HG03039 (cell line): ENCODE measurements at regions not wholly inside any gene's neighbourhood (a gene's known extent, or its start where the extent isn't known, plus 50 kb on each side); places are given as distances from the start of the nearest gene placed in this dataset.
"Not testable (repeated sequence)": the region's sequence is repeated elsewhere in the genome, so short reads cannot be mapped to it uniquely, and the experiment has no call there.

ENCODE experiments used
- ATAC-seq: cut with Tn5 transposase; IDR thresholded peaks from one replicate; pipeline ENCODE4 v1.9.1; 2021; ENCODE audit warnings: mild to moderate bottlenecking, moderate library complexity; ENCODE audit not compliant: unreplicated experiment

DNA sequence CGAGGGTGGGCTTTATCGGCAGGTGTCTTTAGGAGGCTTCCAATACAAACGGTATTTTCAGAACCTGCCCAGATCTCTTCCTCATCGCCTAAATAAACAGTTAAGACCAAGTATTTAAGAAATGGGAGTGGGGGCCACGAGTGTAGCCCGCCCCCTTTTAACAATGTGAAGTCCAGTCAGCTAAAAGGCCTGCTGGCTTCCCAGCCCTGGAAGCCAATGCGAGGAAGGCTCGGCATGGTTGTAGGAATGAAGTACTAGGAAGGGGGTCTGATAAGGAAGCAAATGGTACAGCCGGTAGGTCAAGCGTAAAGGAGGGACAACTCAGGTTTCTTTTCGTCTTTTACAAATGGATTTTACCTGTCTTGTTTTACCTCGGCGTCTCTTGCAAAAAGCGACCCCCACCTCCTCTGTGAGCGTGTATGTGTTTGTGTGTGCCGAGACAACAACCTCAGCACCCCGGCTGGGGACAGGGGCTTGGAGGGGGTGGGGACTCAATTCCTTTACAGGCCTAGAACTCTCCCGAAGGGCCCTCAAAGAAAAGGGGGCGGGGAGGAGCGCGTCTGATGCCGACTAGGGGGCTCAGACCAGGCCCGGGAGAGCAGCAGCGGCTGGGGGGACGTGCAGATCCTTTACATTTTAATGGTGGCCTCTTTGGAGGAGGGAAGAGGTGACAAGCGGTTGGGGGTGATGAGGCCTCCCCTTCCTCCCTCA is 147.6 kb downstream of the GPR85 start:
- ATAC-seq, result no peak

DNA sequence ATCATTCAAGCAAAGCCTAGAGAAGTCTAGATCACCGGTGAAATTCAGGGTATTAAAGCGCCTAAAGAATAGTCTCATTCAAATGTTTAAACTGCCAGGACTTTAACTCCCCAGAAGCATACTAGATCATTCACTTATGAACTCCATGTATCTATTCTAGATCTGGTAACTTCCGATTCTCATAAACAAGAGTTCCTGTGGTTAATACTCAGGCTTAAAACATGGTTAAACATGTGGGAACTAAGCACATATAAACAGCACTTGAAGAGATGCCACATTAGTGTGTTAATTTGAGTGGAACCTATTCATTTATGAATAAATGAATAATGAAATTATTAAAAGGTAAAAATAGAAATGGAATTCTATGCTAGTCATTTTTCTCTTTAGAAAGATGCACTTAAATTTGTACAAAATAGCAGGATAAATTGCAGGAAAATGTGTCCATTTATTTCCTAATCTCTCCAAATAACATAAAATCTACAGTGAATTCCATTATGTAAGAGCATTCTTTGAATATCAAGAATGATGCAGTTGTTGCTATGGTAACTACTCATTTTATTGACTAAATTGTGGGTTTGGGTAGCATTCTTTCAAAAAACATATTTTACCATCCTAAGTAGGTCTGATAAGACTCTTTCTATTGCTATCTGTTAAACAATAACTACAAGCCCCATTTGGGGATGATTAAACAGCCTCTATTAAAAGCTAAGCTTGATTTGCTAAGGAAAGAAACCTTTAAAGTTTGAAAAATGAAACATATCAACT is 147.6 kb upstream of the TMEM168 start:
- ATAC-seq, result no peak

DNA sequence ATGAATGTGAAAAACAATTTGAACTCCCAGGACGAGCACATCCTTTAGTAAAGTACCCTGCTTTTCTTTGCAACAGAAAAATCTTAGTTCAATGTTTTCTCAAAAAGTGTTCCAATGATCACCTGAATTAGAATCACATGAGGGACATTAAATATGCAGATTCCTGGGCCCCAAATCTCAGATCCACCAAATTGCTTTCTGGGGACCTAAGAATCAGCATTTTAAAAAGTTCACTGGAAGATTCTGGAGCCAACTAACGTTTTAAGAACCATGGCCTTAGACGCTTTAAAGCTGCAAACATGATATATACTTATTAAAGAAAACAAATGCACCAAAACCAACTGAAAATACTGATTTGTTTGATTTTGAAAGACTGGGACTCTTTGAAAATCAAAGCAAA is 143.4 kb upstream of the TMEM168 start:
- ATAC-seq, result no peak

DNA sequence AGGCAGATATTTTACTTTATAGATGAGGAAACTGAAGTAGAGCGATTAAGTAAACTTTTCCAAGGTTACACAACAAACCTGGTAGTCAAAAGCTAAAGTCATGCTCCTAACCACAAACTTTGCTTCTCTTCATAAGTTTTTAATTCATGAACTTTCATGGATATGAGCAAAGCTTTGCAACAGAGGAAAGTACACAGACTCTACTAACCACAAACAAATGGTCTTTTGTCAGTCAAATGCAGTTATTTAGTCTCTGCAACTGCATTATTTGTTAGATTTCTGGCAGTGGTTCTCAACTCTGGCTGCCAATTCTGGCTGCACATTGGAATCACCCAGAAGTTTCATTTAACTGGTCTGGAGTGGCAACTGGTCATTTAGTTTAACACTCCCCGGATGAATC is 140.6 kb upstream of the TMEM168 start:
- ATAC-seq, result no peak

DNA sequence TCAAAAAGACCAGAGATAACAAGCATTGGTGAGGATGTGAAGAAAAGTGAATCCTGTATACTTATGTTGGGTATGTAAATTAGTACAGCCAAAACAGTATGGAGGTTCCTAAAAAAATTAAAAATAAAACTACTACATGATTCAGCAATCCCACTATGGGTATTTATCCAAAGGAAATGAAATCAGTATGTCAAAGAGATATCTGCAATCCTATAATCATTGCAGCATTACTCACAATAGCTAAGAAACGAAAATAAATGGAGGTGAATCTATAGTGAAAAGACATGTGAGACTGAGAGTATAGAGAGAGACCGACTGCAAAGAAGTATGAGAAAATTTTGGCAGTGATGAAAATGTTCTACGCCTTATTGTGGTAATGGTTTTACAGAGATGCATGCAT is 139.2 kb upstream of the TMEM168 start:
- no peak for ATAC-seq

DNA sequence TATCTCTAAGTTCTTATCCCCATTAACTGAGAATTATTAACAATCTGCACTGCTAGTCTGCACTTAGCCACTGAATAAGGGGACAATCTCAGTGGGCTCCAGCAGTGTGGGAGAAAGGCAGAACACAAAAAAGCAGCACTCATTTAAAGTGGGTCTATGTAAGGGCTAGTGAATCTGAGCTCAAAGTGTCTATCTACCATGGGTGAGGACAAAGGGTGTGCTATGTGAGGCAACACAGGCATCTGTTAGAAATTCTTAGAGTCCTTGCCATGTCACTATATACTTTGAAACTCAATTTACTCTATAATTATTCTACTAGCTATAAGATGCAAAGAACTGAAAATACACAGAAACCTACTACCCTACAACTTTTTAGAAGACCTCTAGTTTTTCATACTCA is 135.8 kb upstream of the TMEM168 start:
- no peak for ATAC-seq

DNA sequence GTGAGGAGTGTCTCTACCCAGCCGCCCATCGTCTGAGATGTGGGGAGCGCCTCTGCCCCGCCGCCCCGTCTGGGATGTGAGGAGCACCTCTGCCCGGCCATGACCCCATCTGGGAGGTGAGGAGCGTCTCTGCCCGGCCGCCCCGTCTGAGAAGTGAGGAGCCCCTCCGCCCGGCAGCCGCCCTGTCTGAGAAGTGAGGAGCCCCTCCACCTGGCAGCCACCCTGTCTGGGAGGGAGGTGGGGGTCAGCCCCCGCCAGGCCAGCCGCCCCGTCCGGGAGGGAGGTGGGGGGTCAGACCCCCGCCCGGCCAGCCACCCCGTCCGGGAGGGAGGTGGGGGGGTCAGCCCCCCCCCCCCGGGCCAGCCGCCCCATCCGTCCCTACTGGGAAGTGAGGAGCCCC is 132.4 kb upstream of the TMEM168 start:
- ATAC-seq, result not testable (repeated sequence)

DNA sequence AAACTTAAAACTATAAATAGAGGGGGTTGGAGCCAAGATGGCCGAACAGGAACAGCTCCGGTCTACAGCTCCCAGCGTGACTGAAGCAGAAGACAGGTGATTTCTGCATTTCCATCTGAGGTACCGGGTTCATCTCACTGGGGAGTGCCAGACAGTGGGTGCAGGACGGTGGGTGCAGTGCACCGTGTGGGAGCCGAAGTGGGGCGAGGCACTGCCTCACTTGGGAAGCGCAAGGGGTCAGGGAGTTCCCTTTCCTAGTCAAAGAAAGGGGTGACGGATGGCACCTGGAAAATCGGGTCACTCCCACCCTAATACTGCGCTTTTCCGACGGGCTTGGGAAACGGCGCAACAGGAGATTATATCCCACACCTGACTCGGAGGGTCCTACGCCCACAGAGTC is 126.2 kb upstream of the TMEM168 start:
- not testable (repeated sequence) for ATAC-seq

DNA sequence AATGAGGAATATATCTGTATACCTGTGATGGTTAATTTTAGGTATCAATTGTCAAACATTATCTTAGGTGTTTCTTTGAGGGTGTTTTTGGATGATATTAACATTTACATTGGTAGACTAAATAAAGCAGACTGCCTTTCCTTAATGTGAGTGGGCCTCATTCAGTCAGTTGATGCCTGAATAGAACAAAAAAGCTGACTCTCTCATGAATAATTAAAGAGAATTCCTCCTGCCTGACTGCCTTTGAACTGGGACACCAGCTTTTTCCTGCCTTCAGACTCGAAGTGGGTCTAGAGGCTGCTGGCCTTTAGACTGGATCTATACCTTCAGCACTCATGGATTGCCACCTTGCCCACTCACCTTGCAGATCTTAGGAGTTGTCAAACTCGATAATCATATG is 117.9 kb upstream of the TMEM168 start:
- ATAC-seq, result no peak

DNA sequence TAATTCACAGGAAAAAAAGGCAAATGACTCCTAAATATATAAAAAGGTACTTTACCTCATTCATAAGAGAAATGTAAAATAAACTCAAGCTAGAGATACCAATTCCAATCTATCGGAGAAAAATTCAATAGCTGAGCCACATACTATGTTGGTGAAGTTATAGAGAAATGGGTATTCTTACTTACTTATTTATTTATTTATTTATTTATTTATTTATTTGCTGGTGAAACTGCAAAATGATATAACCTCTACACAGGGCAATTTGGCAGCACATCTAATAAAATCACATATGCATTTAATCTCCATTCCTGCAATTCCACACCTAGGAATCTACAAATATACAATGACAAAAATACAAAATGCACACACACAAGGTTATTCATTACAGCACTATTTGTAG is 117.5 kb upstream of the TMEM168 start:
- no peak for ATAC-seq

DNA sequence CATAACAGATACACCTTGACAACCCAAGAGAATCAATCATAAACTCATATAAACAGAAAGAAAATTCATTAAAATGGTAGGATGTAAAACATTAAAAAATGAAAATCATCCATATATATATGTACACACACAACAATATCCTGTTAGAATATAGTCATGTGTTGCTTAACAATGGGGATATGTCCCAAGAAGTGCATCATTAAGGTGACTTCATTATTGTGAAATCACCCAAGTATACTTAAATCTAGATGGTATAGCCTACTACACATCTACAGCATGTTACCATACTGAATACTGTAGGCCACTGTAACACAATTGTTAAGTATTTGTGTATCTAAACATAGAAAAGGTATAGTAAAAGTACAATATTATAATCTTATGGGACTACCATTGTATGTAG is 115.8 kb upstream of the TMEM168 start:
- ATAC-seq, result no peak

DNA sequence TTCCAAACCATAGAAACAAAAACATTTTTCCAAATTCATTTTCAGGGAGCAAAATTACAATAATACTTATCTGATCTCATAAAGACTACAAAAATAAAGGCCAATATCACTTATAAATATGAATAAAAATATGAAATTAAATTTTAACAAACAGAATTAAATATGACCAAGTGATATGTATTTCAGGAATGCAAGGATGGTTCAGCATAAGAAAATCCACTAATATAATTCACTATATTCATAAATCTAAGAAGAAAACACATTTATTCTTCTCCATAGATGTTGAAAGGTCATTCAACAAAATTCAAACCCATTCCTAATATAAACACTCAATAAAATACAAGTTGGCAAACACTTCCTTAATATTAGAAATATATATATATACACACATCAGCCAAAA is 115.2 kb upstream of the TMEM168 start:
- ATAC-seq, result no peak

DNA sequence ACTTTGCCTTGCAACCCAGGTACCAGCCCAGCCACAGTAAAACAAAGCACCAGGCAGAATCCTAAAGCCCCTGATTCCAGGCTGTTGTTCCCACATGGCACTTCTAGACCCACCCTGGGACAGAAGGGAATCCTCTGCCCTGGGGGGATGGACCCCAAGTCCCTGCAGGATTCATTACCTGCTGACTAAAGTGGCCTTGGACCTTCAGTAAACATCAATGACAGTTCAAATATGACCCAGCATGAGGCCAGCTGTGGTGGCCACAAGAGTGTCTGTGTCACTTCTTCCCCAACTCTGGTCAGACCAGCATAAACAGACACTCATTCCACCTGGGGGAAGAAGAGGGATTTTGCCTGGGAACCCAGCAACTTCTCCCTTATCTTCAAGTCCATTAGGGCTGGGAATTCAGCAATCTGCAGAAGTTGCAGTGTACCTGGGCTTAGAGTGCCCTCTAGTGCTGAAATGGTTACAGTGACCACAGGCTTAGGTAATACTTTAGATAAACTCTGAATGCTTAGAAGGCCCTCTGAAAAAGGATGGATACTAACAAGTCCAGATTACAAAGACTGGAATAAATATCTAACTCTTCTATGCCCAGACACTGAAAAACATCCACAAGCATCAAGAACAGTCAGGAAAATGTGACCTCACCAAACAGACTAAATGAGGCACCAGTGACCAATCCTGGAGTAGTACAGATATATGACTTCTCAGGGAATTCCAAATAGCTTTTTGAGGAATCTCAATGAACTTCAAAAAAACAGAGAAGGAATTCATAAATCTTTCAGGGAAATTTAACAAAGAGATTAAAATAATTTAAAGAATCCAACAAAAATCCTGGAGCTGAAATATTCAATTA is 108.5 kb upstream of the TMEM168 start:
- peak; percentile 70 for ATAC-seq

DNA sequence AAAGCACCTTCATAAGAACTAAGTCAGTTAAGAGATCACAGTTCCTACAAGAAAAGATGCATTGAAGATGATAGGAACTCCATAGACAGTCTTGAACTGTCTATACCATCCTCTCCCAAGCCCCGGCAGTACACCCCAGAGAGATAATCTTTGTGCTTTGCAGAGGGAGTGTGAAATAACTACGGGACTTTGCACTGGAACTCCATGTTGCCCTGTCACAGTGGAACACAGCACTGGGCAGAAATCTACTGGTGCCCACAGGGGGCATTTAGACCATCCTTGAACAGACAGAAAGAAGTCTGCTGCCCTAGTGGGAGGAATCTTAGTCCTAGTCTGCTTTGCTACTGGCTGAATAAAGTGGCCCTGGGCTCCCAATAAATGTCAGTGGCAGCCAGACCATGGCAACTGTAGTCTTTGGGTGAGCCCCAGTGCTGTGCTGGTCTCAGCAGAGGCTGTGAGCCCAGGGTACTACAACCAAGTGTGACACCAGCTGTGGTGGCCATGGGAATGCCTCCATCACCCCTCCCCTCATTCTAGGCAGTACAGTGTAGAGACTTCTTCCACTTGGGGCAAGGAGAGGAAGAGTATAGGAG is 107.7 kb upstream of the TMEM168 start:
- no peak for ATAC-seq

DNA sequence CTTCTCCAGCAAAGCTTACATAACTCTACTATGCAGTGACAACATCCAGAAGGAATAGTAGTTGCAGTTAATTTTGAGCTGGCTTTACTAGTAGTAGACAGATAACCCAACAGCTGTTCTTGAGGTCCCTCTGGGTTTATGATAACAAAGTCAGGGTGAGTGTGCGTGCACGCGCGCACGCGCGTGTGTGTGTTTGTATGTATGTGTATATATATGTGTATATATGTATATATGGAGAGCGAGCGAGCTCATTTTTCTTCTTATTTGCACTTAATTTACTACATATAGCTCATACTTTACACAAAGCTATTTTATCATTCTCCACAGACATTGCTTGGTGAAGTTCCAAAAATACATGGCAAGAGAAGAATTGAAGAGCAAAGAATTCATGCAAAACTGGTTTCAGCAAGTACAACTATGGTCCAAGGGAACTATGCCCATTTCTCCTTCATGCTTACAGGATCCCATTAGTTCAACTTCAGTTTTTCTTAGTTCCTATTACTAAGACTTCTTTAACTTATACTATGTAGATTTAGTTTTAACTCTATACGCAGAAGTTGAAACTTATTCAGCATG is 105.9 kb upstream of the TMEM168 start:
- ATAC-seq, result no peak

DNA sequence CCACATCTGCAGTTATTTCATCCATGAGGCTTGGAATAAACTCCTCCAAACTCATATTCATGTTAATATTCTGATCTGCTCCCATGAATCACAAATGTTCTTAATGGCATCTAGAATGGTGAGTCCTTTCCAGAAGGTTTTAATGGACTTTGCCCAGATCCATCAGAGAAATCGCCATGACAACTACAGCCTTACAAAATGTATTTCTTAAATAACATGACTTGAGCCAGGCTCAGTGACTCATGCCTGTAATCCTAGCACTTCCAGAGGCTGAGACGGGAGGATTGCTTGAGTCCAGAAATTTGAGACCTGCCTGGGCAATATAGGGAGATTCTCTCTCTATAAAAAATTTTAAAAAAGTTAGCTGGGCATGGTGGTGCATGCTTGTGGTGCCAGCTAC is 102.1 kb upstream of the TMEM168 start:
- ATAC-seq, result no peak

DNA sequence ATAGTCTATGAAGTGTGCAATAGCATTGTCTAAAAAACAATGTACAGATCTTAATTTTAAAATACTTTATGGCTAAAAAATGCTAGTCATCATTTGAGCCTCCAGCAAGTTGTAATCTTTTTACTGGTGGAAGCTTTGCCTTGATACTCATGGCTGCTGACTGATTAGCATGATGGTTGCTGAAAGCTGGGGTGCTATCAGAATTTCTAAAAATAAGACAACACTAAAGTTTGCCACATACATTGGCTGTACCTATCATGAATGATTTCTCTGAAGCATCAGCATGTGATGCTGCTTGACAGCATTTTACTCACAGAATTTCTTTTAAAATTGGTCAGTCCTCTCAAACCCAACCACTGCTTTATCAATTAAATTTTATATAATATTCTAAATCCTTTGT is 101.5 kb upstream of the TMEM168 start:
- no peak for ATAC-seq

DNA sequence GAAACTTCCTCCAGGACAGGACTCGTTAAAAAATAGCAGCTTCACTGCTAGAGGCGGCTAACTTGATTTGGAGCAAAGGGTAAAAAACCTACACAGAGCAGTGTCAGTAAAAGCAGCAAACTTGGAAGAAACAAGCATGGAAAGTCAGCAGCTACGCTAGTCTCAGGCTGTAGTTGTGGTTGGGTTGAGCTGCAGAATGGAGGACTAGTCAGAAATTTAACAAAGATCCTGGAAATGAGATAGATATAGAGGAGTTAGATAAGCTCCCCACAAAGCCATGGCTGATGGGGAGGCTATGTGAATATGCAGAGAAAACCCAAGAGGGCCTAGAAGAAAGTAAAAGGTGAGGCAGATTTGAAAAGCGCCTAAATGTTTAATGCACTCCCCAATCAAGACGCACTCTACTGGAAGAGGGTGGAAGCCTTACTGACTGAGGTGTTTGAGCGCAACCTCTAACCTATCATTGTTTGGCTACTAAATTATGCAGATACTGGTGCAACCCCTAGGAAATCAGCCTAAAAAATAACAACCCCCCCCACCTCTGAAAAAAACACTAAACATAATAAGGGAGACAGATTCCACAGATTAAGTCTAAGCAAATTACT is 99.7 kb upstream of the TMEM168 start:
- no peak for ATAC-seq

DNA sequence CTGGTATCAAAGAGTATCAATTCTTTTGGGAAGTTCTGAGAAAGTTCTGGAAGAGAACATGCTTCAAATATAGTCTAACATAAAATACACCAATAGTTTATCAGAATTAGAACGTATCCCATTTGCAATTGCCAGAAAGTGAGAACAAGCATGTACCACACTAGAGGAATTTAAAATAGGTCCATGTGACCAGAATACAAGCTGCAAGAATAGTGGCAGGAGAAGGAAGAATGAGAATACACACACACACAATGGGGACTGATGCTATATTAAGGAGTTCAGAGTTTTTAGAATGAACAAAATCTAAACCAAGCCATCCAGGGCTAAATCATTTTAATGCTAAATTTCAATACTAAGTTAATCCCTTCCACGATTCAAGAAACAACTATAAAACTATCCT is 99.1 kb upstream of the TMEM168 start:
- ATAC-seq, result no peak

DNA sequence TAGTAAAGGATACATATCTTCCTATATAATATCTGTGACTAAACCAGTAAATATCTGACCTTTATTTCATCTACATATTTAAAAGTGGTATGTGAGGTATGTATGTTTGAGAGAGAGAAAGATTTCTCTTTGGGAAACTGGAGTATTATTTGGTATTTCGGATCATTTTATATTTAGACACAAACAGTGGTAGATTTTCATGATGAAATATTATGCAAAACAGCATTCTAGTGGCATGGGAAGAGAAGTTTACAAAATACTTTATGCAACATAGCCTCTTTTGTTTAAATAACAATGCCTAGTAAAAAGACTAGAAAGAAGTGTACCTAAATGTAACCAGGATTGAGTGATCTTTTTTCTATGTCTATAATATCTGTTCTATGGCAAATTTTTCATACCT is 98.6 kb upstream of the TMEM168 start:
- no peak for ATAC-seq

DNA sequence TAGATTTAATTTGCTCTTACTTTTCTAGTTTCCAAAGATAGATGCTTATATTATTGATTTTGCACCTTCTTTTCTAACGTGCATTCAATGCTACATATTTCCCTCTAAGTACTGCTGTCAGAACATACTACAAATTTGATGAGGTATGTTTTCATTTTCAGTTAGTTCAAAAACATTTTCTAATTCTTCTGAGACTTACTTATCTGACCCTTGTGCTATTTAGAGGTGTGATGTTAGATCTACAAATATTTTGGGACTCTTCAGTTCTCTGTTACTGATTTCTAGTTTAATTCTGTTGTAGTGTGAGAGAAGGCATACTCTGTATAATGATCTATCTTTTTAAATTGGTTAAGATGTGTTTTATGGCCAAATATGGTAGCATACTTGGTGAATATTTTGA is 97.8 kb upstream of the TMEM168 start:
- ATAC-seq, result no peak
